ENCODE measurements at regions not wholly inside any gene's neighbourhood (a gene's known extent, or its start where the extent isn't known, plus 50 kb on each side); places are given as distances from the start of the nearest gene placed in this dataset.

DNA sequence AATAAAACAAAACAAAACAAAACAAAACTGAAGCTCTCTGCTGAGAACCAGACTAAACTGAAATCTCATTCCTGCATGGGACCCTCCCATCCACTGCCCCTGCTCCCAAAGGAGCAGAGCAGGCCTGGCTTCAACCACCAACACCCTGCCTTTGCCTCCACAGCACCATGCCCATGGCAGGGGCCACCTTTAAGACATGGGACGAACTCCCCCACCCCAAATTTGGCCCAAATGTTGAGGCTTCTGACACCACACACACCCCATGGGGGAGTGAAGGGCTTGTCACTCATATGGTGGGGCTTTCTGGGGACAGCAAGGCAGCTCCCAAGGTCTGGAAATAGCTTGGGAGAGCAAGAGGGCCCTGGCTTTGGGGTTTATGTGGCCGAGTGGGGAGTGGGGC lies 177.2 kb downstream of the KIF26A start:
- TF ChIP-seq, protein P1, sequence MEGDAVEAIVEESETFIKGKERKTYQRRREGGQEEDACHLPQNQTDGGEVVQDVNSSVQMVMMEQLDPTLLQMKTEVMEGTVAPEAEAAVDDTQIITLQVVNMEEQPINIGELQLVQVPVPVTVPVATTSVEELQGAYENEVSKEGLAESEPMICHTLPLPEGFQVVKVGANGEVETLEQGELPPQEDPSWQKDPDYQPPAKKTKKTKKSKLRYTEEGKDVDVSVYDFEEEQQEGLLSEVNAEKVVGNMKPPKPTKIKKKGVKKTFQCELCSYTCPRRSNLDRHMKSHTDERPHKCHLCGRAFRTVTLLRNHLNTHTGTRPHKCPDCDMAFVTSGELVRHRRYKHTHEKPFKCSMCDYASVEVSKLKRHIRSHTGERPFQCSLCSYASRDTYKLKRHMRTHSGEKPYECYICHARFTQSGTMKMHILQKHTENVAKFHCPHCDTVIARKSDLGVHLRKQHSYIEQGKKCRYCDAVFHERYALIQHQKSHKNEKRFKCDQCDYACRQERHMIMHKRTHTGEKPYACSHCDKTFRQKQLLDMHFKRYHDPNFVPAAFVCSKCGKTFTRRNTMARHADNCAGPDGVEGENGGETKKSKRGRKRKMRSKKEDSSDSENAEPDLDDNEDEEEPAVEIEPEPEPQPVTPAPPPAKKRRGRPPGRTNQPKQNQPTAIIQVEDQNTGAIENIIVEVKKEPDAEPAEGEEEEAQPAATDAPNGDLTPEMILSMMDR (conservative IDR thresholded peaks at IDR 0.05; ENCODE audit: low read depth, low read length), result no peak
- DNase-seq (ENCODE audit: low read depth), result no peak
- H3K4me3 ChIP-seq (ENCODE audit: low read depth, low read length), result no peak overlapping the region

DNA sequence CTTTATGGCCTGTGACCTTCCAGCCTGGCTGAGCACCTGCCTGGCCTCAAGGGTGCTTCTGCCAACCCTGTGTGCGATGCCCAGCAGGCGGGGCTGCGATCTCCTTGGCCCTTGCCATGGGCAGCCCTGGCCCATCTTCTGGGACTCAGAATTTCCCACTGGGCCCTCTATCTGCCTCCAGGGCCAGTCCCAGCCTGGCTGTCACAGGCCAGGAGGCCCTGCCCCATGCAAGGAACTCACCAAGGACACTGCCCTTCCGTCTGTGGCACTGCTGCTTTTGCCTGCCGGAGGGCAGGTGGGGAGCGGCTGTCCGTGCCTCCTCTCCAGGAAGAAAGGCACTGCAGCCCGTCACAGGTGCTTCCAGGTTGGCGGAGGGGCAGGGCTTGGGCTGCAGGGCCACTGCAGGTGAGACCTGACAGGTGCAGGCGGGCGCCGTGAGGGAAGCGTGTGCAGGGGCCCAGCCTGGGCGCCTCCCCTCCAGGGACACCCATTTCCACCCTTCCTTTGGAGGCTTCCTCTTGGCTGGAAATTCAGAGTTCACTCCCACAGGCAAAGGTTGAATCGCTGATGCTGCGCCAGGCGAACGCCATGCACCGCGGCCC lies 177.8 kb downstream of the KIF26A start:
- no peak for DNase-seq (ENCODE audit: low read depth)
- TF ChIP-seq, protein P1 (conservative IDR thresholded peaks at IDR 0.05; ENCODE audit: low read depth, low read length), result no peak
- H3K4me3 ChIP-seq (ENCODE audit: low read depth, low read length), result no peak overlapping the region

DNA sequence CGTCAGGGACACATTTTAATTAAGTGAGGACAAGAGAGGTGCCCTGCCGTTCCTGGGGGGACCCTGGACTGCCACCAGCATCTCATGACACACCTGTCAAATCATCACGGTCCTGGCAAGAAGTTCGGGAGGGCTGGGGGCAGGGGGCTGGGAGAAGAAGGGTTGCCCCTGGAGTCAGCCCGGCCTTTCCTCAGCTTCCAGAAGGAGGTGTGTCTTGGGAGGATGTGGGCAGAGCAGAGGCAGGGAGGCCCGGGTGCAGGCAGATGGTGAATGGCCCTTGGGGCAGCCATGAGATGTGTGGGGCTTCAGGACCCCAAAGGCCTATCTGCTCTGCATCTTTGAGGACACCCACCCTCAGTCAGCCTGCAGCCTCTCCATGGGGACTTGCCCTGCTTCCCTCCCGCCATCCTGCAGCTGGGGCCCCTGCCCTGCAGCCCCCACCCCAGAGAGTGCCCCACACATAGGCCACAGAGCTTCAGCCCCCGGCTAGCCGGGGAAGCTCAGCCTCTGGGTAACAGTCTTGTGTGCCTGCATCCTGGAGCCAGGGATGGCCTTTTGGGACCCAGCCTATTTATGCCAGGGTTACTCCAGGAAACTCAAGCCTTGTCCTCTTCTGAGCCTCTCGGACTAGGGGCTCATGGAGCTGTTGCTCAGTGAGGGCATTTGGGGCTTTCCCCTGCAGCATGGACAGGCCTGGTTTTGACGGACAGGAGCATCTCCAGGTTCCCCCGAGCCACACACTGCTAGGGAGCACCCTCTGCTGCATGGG lies 178.5 kb downstream of the KIF26A start:
- TF ChIP-seq, protein P1 (conservative IDR thresholded peaks at IDR 0.05; ENCODE audit: low read depth, low read length), result no peak
- no peak overlapping the region for H3K4me3 ChIP-seq (ENCODE audit: low read depth, low read length)
- DNase-seq (ENCODE audit: low read depth), result no peak

DNA sequence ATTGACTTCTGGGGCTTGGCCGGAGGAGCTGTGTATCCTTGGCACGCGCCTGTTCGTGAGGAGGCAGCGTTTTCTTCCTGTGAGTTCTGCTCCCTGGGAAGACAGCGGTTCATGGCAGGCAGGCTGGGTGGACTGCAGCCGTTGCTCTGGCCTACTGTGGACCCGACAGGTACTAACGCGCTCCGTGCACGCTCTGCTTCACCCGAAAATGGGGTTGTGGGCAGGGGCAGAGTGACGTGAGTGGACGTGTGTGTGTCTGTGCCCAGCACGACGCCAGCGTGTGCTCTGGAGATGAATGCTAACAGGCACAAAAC lies 179.1 kb downstream of the KIF26A start:
- DNase-seq (ENCODE audit: low read depth), result no peak
- TF ChIP-seq, protein P1 (conservative IDR thresholded peaks at IDR 0.05; ENCODE audit: low read depth, low read length), result no peak

DNA sequence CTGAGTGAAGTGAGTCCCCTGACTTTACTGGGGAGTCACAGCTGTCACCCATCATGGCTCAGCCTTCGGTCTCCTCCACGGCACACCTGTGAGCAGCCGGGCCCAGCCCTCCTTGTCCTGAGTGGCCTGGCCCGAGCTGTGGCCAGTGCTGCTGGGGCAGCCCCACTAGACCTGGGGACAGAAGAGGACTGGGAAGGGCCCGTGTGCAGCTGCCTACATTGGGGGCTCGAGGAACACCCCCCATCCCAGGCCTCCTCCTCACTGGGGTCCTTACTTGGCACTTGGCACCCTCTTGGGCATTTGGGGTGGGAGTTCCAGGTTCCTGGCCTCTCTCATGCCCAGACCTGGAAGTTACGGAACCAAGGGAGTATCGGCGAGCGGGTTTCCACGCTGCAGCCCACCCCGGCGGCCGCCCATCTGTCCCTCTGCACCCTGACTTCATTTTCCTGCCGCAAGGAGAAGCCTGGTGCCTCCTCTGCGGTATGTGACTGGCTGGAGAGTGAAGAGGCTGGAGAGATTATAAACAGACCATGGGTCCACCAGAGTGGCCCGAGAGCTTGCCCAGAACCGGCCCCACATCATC lies 179.7 kb downstream of the KIF26A start:
- no peak for DNase-seq (ENCODE audit: low read depth)
- H3K4me3 ChIP-seq (ENCODE audit: low read depth, low read length), result no peak overlapping the region
- TF ChIP-seq, protein P1 (conservative IDR thresholded peaks at IDR 0.05; ENCODE audit: low read depth, low read length), result no peak

More for the DNA sequence above, 179.1 kb downstream of the KIF26A start:
- no peak overlapping the region for H3K4me3 ChIP-seq (ENCODE audit: low read depth, low read length)

DNA sequence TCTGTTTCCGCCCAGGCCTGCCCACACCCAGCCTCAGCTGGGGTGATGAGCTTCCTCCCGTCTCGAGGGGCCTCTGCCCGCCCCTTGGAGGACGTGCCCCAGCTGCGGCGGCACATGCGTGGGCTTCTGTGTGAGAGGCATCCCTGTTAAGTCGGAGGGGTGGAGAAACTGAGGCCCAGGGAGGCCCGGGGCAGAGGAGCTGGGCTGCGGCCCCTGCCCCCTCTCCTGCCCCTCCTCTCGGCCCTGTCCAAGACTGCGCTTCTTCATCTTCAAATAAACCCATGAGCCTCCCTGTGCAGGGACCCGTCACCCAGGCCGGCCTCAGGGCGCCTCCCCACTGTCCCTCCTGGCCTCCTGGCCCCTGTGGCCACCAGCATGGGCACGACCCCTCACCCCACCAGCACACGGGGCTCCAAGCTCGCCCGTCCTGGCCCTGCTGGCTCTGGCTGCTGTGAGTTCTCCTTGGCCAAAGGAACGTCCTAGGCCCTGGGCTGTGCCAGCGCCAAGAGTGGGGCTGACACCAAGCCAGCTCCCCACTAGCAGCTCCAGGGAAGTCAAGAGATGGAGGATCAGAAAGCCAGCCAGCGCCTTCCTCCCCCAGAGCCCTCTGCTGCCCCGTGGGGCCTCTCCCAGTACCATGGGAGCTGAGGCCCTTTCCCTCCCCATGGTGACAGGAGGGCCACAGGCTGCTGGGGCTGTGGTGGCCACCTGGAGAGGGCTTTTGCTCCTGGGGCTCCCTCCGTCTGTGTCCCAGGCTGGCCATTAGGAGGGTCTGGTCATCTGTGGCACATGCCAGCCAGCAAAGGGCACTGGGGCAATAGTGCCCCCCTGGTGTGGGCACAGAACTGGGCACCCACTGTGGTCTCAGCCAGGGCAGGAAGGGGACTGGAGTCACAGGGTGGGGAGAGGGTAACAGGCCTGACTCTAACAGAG lies 180.4 kb downstream of the KIF26A start:
- TF ChIP-seq, protein P1 (conservative IDR thresholded peaks at IDR 0.05; ENCODE audit: low read depth, low read length), result no peak
- H3K4me3 ChIP-seq (ENCODE audit: low read depth, low read length), result no peak overlapping the region

More for the DNA sequence above, 180.4 kb downstream of the KIF26A start:
- DNase-seq (ENCODE audit: low read depth), result no peak

Data from epithelial cell of proximal tubule (primary cell).